Adrenal gland (tissue), 5 donors: ENCODE measurements at regions not wholly inside any gene's neighbourhood (a gene's known extent, or its start where the extent isn't known, plus 50 kb on each side); places are given as distances from the start of the nearest gene placed in this dataset.

Experiments used
- POLR2A ChIP-seq, 2 donors: fragments of 450-650 bp; IDR thresholded peaks; one replicate each; pipeline ENCODE4 v1.6.1; 2017; ENCODE audit warnings: antibody characterized with exemption in 2 of 2, mild to moderate bottlenecking in 2 of 2, moderate library complexity in 1 of 2
- TF ChIP-seq, protein P1 (sequence below), 6 experiments: fragments of 450-650 bp in 4 of 6; fragments of 200-600 bp in 2 of 6; sonication (generic) in 1 of 6; IDR thresholded peaks; 1 replicate in 5 of 6; 2 replicates in 1 of 6; pipeline versions ENCODE4 v1.5.1 to v1.8.0; 2016 to 2021; ENCODE audit warnings: antibody characterized with exemption in 6 of 6, mild to moderate bottlenecking in 2 of 6, moderate library complexity in 1 of 6
- donor health status: DM: no; HTN: no; CAD: no.

DNA sequence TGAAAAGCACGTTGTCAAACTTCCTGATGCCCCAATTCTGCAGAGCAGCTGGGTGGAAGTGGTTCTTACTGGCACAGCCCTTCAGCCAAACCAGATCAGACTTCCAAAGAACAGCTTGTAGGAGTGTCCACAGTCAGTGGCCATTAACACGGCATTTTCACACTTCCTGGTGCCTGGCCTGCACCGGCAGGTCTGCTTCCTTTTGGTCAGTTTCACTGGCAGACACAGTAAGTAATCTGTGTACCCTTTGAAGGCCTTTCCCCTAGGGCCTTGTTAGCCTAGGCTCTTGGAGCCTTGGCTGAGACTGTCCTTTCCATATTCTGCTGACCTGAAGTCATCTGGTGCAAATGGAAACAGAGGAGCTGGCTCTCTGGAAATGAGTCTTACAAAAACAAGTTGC is 297.5 kb upstream of the TNC start:
- no peak for TF ChIP-seq POLR2A (IDR thresholded peaks at IDR 0.05)
- TF ChIP-seq, protein P1, sequence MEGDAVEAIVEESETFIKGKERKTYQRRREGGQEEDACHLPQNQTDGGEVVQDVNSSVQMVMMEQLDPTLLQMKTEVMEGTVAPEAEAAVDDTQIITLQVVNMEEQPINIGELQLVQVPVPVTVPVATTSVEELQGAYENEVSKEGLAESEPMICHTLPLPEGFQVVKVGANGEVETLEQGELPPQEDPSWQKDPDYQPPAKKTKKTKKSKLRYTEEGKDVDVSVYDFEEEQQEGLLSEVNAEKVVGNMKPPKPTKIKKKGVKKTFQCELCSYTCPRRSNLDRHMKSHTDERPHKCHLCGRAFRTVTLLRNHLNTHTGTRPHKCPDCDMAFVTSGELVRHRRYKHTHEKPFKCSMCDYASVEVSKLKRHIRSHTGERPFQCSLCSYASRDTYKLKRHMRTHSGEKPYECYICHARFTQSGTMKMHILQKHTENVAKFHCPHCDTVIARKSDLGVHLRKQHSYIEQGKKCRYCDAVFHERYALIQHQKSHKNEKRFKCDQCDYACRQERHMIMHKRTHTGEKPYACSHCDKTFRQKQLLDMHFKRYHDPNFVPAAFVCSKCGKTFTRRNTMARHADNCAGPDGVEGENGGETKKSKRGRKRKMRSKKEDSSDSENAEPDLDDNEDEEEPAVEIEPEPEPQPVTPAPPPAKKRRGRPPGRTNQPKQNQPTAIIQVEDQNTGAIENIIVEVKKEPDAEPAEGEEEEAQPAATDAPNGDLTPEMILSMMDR (IDR thresholded peaks at IDR 0.05) = no peak
